GM12864 (cell line): ENCODE measurements at regions not wholly inside any gene's neighbourhood (a gene's known extent, or its start where the extent isn't known, plus 50 kb on each side); places are given as distances from the start of the nearest gene placed in this dataset.

ENCODE experiments used
- DNase-seq: peaks from one replicate; pipeline ENCODE4 v3.0.0-alpha.2; 2011; ENCODE audit warnings: low read depth
- H3K4me3 ChIP-seq: 2 replicates; pipeline ENCODE4 v1.5.1; 2011; ENCODE audit warnings: mild to moderate bottlenecking, low read depth, low read length, control low read depth
- CTCF ChIP-seq: IDR thresholded peaks from 2 replicates; pipeline ENCODE4 v1.5.1; 2011; ENCODE audit warnings: low read depth, mild to moderate bottlenecking, moderate library complexity, low read length, control low read depth, inconsistent platforms; ENCODE audit errors: missing control alignments

- TF ChIP-seq CTCF, result no peak
- H3K4me3 ChIP-seq, result no peak overlapping the region
- no peak for DNase-seq
These were observed 70.7 kb upstream of the ARMC2 start for GRCh38 chr6:108777536-108777935.

- H3K4me3 ChIP-seq, result no peak overlapping the region
- no peak for TF ChIP-seq CTCF
- DNase-seq, result no peak
These were observed 69.6 kb upstream of the ARMC2 start for GRCh38 chr6:108778421-108779186.

- no peak for DNase-seq
- H3K4me3 ChIP-seq, result no peak overlapping the region
- no peak for TF ChIP-seq CTCF
These were observed 68.5 kb upstream of the ARMC2 start for GRCh38 chr6:108779536-108780275.

GRCh38 chr6:108780784-108781183 lies 67.4 kb upstream of the ARMC2 start:
- H3K4me3 ChIP-seq, result no peak overlapping the region
- TF ChIP-seq CTCF, result no peak
- DNase-seq, result no peak

GRCh38 chr6:108781419-108782100 lies 66.7 kb upstream of the ARMC2 start:
- DNase-seq, result no peak

More at GRCh38 chr6:108781419-108782100, 66.7 kb upstream of the ARMC2 start:
- no peak overlapping the region for H3K4me3 ChIP-seq
- TF ChIP-seq CTCF, result no peak
